ENCODE measurements at regions not wholly inside any gene's neighbourhood (a gene's known extent, or its start where the extent isn't known, plus 50 kb on each side); places are given as distances from the start of the nearest gene placed in this dataset.

DNA sequence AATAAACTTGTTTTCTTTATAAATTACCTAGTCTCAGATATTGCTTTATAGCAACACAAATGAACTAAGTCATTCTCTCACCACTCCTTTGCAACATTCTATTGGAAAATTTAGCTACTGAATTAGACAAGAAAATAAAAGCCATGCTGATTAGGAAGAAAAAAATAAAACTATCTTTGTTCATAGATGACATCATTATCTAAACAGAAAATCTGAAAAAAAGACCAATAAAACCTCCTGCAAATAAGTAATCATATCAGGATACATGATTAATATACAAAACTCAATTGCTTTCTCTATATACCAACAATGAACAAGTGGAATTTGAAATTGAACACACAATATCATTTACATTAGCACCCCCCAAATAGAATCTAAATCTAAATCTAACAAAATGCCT is 455.3 kb upstream of the KIF2A start:
- no peak for DNase-seq

DNA sequence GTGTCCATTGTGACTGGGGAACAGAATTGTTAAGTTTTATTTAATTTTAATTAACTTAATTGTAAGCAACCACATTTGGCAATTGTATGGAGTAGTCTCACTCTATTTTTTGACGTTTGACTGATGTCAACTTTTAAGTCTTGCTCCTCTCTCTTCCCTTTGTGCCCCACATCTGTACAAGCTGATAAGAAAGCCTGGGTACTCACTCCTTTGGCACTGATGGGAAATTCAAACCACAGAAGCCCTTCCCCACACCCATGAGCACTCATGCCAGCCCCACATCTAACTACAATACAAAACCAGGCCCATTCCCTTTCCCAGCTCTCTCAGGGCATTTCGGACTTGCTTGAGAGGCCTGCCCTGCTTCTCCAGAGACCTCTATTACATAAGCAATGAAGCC is 451.5 kb upstream of the KIF2A start:
- no peak for DNase-seq

DNA sequence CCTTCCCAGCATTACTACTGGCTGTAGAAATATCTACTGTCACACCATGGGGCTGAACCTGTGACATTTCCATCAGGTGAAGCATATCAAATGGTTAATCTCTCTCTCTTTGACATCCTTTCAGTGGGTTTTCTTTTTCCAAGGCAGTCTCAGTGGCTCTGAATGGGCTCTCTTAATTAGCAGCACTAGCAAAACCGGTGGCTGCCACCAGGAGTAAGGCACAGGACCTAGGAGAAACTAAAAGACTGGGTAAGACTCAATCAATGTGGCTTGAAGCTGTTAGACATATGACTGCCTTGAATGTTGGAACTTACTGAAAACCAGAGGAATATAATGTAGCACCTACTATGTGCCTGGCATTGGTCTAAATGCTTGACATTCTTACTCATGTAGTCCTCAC is 445.0 kb upstream of the KIF2A start:
- no peak for DNase-seq

DNA sequence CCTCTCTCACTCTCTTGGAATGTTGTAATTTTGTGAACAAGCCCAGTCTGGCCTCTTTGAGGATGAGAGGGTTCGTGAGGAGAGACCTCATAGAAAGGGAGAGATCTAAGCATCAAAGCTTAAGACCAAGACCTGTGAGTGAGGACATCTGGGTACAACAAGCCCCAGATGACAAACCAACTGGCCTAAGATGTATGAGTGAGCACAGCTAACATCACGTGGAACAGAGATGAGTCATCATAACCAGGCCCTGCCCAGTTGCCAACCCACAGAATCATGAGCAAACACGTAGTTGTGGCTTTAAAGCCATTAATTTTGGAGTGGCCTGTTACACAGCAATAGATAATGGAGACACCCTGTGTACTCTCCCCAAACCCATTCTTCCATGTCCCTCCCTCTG is 439.1 kb upstream of the KIF2A start:
- no peak for DNase-seq

DNA sequence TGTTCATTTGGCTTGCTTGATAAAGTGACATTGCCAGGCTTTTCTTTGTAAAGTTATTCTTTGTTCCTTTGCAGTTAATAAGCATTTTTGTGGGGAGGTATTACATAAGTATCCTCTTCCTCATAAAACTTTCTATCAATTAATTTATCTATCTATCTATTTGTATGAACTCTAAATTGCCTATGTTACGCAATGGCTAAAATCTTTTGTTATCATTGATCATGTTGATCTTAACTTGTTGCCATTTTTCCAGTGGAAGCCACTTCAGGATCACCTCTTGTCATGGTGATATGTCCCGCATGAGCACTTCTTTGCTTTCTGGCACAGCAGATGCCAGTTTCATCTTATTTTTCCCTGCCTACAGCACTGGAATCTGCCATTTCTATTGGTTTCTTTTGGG is 436.7 kb upstream of the KIF2A start:
- no peak for DNase-seq

DNA sequence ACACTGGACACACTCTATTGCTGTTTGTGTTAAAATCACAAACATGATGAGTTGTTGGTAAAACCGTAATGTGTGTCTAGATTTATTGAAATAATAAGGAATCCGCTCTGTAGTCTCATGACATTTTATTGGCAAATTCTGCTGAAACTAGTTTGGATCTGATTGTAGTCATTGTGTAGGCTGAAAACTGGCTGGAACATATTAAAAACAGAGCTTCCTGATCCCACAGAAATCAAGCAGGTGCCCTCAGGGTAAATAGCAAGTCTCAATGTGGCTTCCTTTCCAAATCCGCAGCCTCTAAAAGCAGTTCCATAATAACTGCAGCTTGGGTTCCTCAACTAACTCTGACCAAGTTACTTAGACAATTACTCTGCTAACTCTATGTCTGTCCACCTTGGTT is 427.5 kb upstream of the KIF2A start:
- no peak for DNase-seq

DNA sequence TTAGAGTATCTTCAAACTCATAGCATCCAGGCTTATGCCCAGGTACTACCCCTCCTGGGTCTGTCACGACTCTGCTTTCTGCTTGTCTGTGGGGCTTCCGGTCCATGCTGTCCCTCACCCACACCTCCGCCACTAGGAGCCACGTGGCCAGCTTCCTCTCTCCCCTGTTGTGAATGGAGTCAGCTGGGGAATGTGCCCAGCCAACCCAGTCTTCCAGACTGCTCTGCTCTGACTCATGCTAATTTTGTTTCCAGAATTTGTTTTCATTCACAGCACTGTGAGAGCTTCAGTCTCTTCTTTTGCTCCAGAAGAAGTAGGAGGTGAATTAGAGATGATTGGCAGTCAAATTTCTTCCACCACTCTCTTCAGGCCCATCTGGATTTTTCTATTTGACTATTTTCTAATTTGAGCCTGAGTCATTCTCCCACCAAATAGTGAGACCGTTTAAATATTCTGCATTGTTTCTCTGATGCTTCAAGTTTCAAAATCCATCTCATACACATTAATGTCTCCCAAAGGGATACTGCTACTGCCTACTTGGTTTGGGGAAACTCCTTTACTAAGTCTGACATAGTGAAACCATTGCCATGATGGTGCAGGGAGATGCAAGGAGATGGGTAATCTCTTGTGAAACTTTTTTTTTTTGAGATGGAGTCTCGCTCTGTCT is 424.1 kb upstream of the KIF2A start:
- DNase-seq, result no peak

DNA sequence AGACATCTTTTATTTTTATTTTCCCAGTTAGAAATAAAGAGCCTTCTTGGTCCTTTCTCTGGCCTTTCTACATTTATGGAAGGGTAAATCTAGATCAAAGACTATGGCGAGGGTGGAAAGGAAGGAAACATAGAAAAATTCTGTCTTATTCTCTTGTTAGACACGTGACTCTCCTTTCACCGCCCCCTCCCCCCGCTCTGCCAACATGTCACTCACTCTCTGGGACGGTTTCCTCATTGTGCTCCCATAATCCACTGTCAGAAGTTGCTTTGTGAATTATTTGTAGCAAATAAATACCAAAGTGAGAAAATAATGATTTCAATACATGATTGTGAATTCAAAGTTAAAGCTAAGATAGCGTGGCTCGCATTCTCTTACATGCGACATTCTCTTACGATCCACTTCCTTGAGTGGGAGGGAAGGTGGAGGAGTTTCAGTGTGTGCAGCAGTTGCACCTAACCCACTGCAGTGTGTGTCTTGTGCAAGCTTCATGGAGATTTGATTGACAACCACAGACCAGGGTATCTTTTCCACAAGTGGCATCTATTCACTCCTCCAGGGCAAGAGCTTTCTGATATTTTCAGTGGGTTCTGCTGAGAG is 423.0 kb upstream of the KIF2A start:
- no peak for DNase-seq

DNA sequence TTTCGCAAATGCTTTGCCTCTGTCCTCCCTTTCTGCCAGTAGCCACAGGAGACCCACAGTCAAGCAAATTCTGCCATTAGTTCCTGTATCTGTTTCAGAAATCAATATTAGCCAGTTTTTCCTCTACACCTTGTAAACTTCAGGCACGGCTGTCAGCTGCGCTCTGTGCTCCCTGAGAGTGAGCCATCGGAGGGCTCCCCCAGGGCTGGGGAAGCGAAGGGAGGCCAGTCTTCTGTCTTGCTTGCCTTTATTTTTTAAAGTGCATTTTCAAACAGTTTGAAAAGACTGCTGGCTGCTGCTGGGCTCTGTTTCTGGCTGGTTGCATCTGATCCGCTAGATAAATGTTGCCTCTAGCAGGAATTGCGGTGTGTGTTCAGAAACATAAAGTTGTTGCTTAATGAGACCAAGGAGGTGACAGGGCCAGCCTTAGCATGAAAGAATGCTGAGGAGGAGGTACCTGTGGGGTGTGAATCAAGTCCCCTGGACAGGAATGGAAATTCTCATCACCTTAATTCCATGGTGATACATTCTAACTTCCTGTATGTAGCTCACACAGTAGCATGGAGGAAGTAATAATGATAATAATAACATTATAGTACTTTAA is 421.7 kb upstream of the KIF2A start:
- DNase-seq, result no peak

DNA sequence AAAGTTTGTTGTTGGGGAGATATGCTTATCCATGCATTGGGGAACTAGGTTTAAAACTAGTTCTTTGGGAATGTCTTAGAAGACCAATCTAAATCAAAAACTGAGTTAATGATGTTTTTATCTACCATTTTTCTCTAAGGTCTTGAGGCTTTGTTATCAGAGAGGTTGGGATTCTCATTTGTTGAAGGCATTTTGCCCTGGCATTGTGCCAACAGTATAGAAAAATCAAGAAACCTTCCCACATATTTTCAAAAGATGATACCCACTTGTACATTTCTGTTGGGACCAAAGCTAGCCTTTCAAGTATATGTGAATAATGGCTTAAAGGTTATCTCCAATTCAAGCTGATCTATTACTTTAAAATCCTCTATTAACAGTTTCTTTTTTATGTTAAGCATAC is 419.8 kb upstream of the KIF2A start:
- no peak for DNase-seq

DNA sequence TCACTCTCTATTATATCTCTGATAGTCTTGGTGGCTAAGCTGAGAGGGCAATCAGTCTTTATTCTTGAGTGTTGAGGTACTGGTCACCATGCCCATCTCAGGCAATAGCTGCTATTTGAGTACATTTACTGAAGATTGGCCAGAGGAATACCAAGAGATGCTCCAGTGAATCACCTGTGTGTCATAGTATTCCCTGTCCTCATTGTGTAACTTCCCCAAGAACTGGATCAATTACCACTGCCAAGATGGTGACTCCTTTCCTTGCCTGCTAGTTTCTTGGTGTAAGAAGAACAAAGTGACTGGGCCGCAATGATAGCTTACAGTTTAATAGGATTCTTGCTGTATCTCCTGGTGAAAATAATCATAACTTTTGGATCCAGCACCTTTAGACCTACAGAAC is 418.7 kb upstream of the KIF2A start:
- DNase-seq, result no peak

DNA sequence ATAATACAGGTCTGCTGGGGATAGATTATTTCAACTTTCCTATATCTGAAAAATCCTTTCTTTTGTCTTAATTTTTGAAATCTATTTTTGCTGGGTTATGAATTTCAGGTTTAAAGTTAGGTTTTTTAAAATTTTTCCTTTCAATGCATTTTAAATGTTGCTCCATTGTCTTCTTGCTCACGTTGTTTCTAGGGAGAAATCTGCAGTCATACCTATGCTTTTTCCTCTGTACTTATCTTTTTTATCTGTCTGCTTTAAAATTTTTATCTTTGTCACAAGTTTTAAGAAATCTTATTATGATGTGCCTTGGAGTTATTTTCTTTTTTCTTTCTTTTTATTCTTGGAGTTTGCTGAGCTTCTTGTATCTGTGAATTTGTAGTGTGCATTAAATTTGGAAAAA is 412.0 kb upstream of the KIF2A start:
- no peak for DNase-seq

DNA sequence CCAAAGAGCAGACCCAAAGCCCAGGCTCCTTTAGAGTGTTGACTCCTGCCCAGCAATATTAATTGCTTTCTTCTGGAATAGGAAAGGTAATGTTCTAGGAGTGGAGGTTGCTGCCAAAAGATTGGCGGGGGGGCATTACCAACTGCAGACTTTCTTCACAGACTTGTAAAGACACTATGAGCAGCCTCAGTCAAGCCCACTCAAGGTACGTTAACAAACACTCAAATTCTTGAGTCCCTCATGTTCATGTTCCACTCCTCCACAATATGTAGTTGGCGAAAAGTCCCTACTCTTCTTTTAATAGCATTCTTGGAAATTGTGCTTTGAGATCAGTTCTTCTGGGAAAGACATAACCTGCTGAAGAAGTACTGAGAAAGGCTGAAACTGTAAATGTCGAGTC is 409.2 kb upstream of the KIF2A start:
- DNase-seq, result no peak

DNA sequence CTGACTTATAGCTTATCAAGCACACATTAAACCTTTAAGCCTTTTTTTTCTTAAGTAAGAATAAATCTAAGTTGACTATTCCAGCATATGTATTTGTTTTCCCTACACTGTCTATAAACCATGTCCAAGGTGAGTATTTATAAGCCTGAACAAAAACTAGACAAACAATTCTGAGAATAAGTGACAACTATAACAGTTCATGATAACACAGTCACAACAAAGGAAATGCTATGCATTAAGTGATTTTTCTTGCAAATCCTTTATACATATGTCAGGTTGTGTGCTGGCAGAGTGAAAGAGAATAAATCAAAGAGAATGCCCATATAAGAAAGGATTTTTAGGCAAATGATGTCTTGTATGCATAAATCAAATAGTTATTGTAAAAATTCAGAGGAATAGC is 408.8 kb upstream of the KIF2A start:
- DNase-seq, result no peak

DNA sequence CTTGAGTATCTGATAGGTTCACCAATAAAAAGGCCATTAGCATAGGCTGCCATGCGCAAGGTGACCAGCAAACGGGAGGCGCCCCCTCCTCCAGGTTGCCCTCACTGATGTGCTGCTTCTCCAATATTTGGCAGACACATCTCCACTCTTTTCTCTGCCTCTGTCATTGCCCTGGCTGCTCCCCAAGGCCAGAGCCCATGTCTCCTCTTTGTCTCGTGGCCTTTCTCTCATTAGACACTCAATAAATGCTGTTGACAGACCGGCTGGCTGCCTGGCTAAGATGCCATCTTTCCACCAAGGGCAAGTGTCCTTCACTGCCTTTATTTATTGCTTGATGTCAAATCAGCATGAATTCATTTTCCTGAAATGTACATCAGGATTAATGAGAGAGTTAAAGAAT is 404.0 kb upstream of the KIF2A start:
- DNase-seq, result no peak

DNA sequence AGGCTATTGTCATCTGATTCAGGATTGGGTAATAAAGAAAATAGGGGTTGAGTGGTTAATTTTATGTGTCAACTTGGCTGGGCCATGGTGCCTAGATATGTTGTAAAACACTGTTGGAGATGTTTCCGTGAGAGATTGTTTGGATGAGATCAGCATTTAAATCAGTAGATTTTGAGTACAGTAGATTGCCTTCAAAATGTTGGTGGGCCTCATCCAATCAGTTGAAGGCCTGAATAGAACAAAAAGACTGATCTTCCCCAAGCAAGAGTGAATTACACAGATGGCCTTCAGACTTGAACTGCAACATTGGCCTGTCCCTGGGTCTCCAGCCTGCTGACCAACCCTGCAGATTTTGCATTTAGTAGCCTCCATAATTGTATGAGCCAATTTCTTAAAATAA is 401.3 kb upstream of the KIF2A start:
- DNase-seq, result no peak

DNA sequence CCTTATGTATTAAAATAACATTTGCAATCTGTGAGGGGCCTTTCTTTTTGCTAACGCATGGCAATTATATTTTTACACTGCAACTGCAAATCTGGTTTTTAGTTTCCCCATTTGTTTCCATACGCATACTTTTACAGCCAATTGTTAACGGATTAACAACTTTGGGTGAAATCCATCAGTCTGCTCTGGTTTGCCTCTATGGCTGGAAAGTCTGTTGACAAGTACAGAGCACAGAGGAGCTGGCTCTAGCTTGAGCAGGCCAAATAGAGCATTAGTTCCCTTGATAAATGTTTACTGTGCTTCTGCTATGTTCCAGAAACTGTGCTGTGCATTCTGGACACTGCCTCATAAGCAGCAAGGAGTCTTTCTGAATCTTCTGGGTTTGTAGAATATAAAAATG is 400.4 kb upstream of the KIF2A start:
- DNase-seq, result no peak

DNA sequence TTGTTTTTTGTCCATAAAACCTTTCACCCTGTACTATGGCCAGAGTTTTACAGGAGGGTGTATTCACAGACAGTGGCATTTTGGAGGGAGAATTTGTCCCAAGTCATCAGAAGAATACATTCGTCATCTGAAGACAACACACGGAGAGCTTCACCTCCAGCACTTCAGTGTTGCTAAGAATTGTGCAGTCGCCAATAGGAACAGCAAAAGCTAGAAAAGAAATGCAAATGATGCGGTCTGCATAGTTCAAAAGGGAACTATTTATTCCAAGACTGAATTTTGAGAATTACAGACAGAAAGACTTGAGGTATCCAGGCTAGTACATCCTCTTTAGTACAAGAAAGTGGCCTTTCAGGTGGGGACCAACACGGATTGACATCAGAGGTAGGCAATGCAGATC is 399.2 kb upstream of the KIF2A start:
- DNase-seq, result no peak

DNA sequence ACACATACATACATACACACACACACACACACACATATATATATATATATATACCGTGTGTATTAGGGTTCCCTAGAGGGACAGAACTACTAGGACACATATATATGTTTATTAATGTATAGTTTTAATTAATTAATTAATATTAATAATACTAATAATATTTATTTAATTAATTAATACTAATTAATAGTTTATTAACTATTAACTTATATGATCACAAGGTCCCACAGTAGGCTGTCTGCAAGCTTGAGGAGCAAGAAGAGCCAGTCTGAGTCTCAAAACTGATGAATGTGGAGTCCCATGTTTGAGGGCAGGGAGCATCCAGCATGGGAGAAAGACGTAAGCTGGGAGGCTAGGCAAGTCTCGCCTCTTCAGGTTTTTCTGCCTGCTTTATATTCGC is 398.0 kb upstream of the KIF2A start:
- DNase-seq, result no peak

DNA sequence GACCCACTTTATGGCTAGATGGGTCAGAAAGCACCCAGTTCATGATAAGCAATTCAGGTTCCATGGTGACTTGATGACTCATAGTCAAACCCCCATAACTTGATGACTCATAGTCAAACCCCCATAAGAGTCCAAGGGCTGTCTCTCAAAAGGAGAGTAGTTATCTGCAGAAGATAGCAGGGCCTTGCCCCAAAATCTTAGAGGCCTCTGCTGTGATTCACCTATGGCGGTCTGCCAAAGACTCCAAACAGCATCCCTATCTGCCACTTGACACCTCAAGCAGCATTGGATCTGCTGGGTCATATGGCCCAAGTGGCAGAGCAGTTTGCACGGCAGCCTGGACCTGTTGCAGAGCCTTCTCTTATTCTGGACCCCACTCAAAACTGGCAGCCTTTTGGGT is 395.2 kb upstream of the KIF2A start:
- no peak for DNase-seq

DNA sequence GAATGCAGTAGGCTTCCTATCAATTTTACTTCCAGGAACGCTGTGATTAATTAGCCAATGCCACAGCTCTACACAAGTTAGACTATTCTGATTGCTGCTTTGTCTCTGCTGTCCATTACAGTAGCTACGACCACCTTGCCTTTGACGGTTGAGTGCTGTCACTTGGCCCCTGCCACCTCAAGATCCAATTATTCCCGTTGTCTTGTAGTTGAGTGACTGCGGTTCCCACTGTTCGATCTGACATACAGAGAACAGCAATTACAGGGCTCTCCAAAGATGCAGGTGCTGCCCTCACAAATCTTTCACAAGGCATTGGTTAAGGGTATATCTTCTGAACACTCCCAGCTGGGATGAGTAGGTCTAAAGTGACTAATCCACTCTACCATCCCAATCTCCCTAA is 393.4 kb upstream of the KIF2A start:
- DNase-seq, result no peak

DNA sequence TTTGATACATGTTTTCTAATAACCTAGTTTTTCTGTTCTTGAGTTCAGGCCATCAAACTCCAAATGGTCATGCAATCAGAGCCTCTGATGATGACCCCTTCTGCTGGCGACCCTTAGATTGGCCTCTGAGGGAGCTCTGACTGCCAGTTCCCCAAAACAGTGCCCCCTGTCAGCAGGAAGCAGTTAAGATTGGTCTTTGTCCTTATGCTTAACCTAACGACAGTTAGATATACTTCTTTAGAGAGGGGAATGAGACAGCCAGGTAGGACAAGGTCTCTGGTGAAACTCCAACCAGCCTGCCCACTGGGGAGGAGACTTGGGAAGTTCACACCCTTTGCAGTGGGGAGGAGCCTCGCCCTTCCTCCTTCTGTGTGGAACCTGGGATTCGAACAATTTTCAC is 390.4 kb upstream of the KIF2A start:
- DNase-seq, result no peak

DNA sequence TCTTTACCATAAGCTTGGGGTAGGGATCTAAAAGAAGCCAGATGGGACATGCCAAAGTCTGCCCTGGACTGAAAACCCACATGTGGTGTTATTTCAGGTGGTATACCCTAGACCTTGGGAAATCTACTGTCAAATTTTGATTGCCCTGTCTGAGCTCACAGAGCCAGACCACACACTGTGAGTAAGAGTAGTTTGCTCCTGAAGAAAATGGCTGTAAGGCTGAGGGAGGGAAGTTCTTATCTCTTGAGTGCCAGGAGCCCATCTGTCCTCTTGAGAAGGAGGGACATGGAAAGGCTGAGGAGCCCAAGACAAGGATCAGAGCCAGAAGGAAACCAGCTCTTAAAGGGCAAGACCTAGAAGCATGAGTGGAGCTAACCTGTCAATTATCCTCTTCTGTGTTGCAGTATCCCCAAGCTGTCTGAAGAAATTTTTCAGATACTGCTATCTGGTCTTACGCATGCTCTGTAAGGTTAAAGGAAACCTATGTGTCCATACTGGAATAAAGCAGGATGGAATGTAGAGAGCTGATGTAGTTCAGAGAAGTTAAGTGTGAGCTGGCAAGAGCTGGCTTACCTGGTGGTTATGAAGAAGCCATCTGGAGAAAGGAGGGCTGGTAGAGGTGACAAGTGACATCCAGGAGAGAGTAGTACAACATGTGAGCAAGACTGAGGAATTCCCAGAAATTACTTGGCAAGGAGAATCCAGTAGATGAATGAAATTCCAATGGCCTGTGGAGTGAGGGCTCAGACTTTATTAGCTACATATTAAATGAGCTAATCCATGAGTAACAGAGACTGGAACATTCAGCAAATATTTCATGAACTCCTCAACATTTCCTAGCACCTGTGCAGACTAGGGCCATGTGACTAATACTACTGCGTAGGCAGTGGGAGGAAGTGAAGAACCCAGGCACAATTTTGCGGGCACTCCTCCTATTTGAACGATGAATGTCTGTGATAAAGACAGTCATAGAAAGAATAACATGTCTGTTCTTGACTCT is 389.1 kb upstream of the KIF2A start:
- no peak for DNase-seq

DNA sequence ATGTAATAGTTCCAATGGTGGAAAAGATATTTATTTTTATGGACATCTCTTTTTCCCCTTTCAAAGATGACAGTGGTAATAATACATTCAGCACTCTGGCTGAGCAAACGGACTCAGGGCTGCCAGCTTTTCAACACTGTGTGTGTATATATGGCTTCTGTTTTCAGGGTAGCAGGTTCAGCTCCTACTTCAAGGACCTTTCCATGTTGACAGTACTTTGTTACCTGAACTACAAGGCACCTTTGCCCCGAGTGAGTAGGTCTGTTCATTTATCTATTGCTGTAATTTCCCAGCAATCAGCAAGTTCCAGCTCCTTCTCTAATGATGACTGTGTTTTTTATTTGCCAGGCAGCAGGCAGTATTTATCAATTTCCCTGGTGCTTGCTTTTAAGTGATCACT is 387.4 kb upstream of the KIF2A start:
- DNase-seq, result no peak
